IPS DF 4.7 (cell line): ENCODE measurements at regions not wholly inside any gene's neighbourhood (a gene's known extent, or its start where the extent isn't known, plus 50 kb on each side); places are given as distances from the start of the nearest gene placed in this dataset.

ENCODE experiments used
- DNase-seq: peaks from one replicate; pipeline ENCODE4 v3.0.0-alpha.2; 2013; ENCODE audit warnings: low spot score; ENCODE audit errors: extremely low read depth

- DNase-seq: no peak
Observed at GRCh38 chr12:71071536-71072097, 86.2 kb downstream of the TSPAN8 start.

- DNase-seq: no peak
Observed at GRCh38 chr12:71070416-71071128, 87.2 kb downstream of the TSPAN8 start.

- no peak for DNase-seq
Observed at GRCh38 chr12:71069311-71069710, 88.5 kb downstream of the TSPAN8 start.

- DNase-seq: no peak
Observed at GRCh38 chr12:71063087-71063486, 94.7 kb downstream of the TSPAN8 start.

GRCh38 chr12:71061451-71061850 is 96.3 kb downstream of the TSPAN8 start:
- no peak for DNase-seq

GRCh38 chr12:71060426-71060825 is 97.4 kb downstream of the TSPAN8 start:
- DNase-seq: no peak

GRCh38 chr12:71057330-71057729 is 100.5 kb downstream of the TSPAN8 start:
- no peak for DNase-seq

GRCh38 chr12:71054551-71054950 is 103.2 kb downstream of the TSPAN8 start:
- DNase-seq: no peak

- DNase-seq: no peak
Observed at GRCh38 chr12:71046215-71046614, 111.6 kb downstream of the TSPAN8 start.

GRCh38 chr12:71045781-71046180 is 112.0 kb downstream of the TSPAN8 start:
- no peak for DNase-seq

- no peak for DNase-seq
Observed at GRCh38 chr12:71041476-71041875, 116.3 kb downstream of the TSPAN8 start.

- no peak for DNase-seq
Observed at GRCh38 chr12:71038960-71039359, 118.4 kb upstream of the PTPRR start.

- DNase-seq: no peak
Observed at GRCh38 chr12:71036526-71036925, 116.0 kb upstream of the PTPRR start.

- DNase-seq: no peak
Observed at GRCh38 chr12:71032933-71033332, 112.4 kb upstream of the PTPRR start.

- no peak for DNase-seq
Observed at GRCh38 chr12:71029302-71029701, 108.8 kb upstream of the PTPRR start.

GRCh38 chr12:71027856-71028255 is 107.3 kb upstream of the PTPRR start:
- DNase-seq: no peak

GRCh38 chr12:71024827-71025226 is 104.3 kb upstream of the PTPRR start:
- DNase-seq: no peak

- DNase-seq: no peak
Observed at GRCh38 chr12:71024281-71024680, 103.7 kb upstream of the PTPRR start.

- DNase-seq: no peak
Observed at GRCh38 chr12:71021491-71021890, 101.0 kb upstream of the PTPRR start.

- DNase-seq: no peak
Observed at GRCh38 chr12:71019282-71019831, 98.8 kb upstream of the PTPRR start.

GRCh38 chr12:71018682-71019081 is 98.1 kb upstream of the PTPRR start:
- DNase-seq: no peak

- peak; percentile 25 for DNase-seq
Observed at GRCh38 chr12:71014180-71014785, 93.7 kb upstream of the PTPRR start.

GRCh38 chr12:71011261-71011660 is 90.7 kb upstream of the PTPRR start:
- DNase-seq: no peak
